T-cell (primary cell): ENCODE measurements at regions not wholly inside any gene's neighbourhood (a gene's known extent, or its start where the extent isn't known, plus 50 kb on each side); places are given as distances from the start of the nearest gene placed in this dataset.

ENCODE experiments used
- ATAC-seq, 4 experiments: fragments of 200-7000 bp in 3 of 4; fragments of 150-1000 bp in 1 of 4; cut with Tn5 transposase; replicated peaks in 1 of 4; 1 replicate in 3 of 4; 2 replicates in 1 of 4; pipeline ENCODE4 v1.10.0; 2021; ENCODE audit warnings: moderate library complexity in 3 of 4, mild to moderate bottlenecking in 2 of 4, moderate number of reproducible peaks in 1 of 4
- CTCF ChIA-PET, 2 donors: fragments of 300-600 bp; sonication (Branson Sonifier 250); formaldehyde crosslinking; loops; one replicate each; lab custom pipeline; 2022; ENCODE audit warnings: antibody characterized with exemption in 2 of 2; lab: Charles Lee
- POLR2A ChIA-PET, 2 donors: fragments of 300-600 bp; sonication (Branson Sonifier 250); formaldehyde crosslinking; loops; one replicate each; lab custom pipeline; 2022; ENCODE audit warnings: antibody characterized with exemption in 2 of 2; lab: Charles Lee
- DNase-seq, 35 experiments: peaks; one replicate each; pipeline versions ENCODE4 v3.0.0 to v3.0.0-alpha.2; 2013 to 2023
- H3K27ac ChIP-seq: one replicate; pipeline ENCODE4 v1.5.1; 2013; ENCODE audit warnings: low read length
- H3K27me3 ChIP-seq, 2 experiments: replicated peaks in 1 of 2; 1 replicate in 1 of 2; 2 replicates in 1 of 2; pipeline versions ENCODE4 v1.6.1 to v1.7.0; 2013; ENCODE audit warnings: low read length in 1 of 2, mixed read lengths in 1 of 2; ENCODE audit not compliant: control insufficient read depth in 2 of 2, insufficient read depth in 2 of 2; ENCODE audit errors: extremely low read depth in 1 of 2
- H3K36me3 ChIP-seq, 2 donors: 1 replicate in 1 of 2; 2 replicates in 1 of 2; pipeline versions ENCODE4 v1.6.1 to v1.7.0; 2013; ENCODE audit warnings: low read length in 1 of 2; ENCODE audit not compliant: control insufficient read depth in 2 of 2, insufficient read depth in 1 of 2; ENCODE audit errors: extremely low read depth in 1 of 2
- H3K4me1 ChIP-seq, 2 experiments: 1 replicate in 1 of 2; 2 replicates in 1 of 2; pipeline versions ENCODE4 v1.6.1 to v1.7.0; 2013; ENCODE audit warnings: low read length in 2 of 2, mixed read lengths in 1 of 2; ENCODE audit not compliant: insufficient read depth in 2 of 2, control insufficient read depth in 1 of 2; ENCODE audit errors: extremely low read depth in 1 of 2
- H3K4me3 ChIP-seq, 2 donors: 1 replicate in 1 of 2; 2 replicates in 1 of 2; pipeline versions ENCODE4 v1.5.1 to v1.7.0; 2013; ENCODE audit warnings: mild to moderate bottlenecking in 2 of 2, low read length in 1 of 2, moderate library complexity in 1 of 2; ENCODE audit not compliant: control insufficient read depth in 1 of 2; ENCODE audit errors: extremely low read depth in 1 of 2
- H3K9me3 ChIP-seq: 2 replicates; pipeline ENCODE4 v1.7.0; 2013
- H3K27ac Mint-ChIP-seq, 2 donors: one replicate each; pipeline ENCODE4 v1.8.0; 2020 to 2021; ENCODE audit warnings: mild to moderate bottlenecking in 2 of 2, mixed read lengths in 2 of 2
- H3K27me3 Mint-ChIP-seq, 2 donors: one replicate each; pipeline ENCODE4 v1.8.0; 2021 to 2022; ENCODE audit warnings: mixed read lengths in 2 of 2
- H3K36me3 Mint-ChIP-seq: one replicate; pipeline ENCODE4 v1.8.0; 2021; ENCODE audit warnings: mixed read lengths
- H3K4me1 Mint-ChIP-seq, 3 donors: one replicate each; pipeline ENCODE4 v1.8.0; 2020 to 2022; ENCODE audit warnings: mixed read lengths in 3 of 3, mild to moderate bottlenecking in 1 of 3
- H3K4me3 Mint-ChIP-seq, 3 donors: one replicate each; pipeline ENCODE4 v1.8.0; 2020 to 2022; ENCODE audit warnings: mild to moderate bottlenecking in 3 of 3, mixed read lengths in 3 of 3, moderate library complexity in 3 of 3
- H3K9me3 Mint-ChIP-seq, 3 donors: one replicate each; pipeline ENCODE4 v1.8.0; 2020 to 2022; ENCODE audit warnings: mixed read lengths in 3 of 3
- WGBS: methylation state at CpG from one replicate; pipeline ENCODE4 v1.1.5; 2013; ENCODE audit warnings: missing lambda C conversion rate; ENCODE audit not compliant: insufficient coverage; 5-methylcytosine and 5-hydroxymethylcytosine counted together

GRCh38 chr11:110805756-110806155, 93.5 kb upstream of the ARHGAP20 start:
- 100% methylated on average over 1 of the region's 1 CpG for WGBS
- no peak overlapping the region for H3K27ac ChIP-seq
- H3K36me3 ChIP-seq: no peaks in the 10 kb centered on the region
- ChIA-PET CTCF (no interaction called here), POLR2A (no interaction called here)
- Mint-ChIP-seq H3K36me3 (no peaks in the 10 kb centered on the region), H3K9me3 (no peaks in the 10 kb centered on the region), H3K4me1 (no peaks in the 10 kb centered on the region), H3K27ac (no peak overlapping the region), H3K27me3 (peaks cover 3 to 6% of the 10 kb centered on the region in 2 donors), H3K4me3 (no peak overlapping the region)
- no peak overlapping the region for H3K4me3 ChIP-seq
- ATAC-seq (no peak), DNase-seq (no peak)
- H3K27me3 ChIP-seq: no peaks in the 10 kb centered on the region
- no peaks in the 10 kb centered on the region for H3K4me1 ChIP-seq
- no peaks in the 10 kb centered on the region for H3K9me3 ChIP-seq

GRCh38 chr11:110802162-110802561, 89.9 kb upstream of the ARHGAP20 start:
- no peak for ATAC-seq
- POLR2A ChIA-PET: no interaction called here
- Histone ChIP-seq H3K4me1 (no peaks in the 10 kb centered on the region), H3K9me3 (no peaks in the 10 kb centered on the region), H3K27ac (no peak overlapping the region), H3K4me3 (no peak overlapping the region), H3K36me3 (no peaks in the 10 kb centered on the region), H3K27me3 (peaks cover 0 to 3% of the 10 kb centered on the region in 2 experiments)
- no peak overlapping the region for H3K4me3 Mint-ChIP-seq
- no peak for DNase-seq
- H3K9me3 Mint-ChIP-seq: no peaks in the 10 kb centered on the region
- CTCF ChIA-PET: interaction anchor here in 1 of 2 donors (0.9 kb wide), 1 partner anchor 9 kb away, joined by 3 read pairs; no protein-coding TSS in a partner anchor
- H3K36me3 Mint-ChIP-seq: no peaks in the 10 kb centered on the region
- peaks cover 3% of the 10 kb centered on the region in 2 donors for H3K27me3 Mint-ChIP-seq
- no CpG with 5 or more reads among the region's 2 CpGs for whole genome bisulfite sequencing
- H3K4me1 Mint-ChIP-seq: no peaks in the 10 kb centered on the region
- H3K27ac Mint-ChIP-seq: no peak overlapping the region

GRCh38 chr11:110801328-110801727, 89.1 kb upstream of the ARHGAP20 start:
- H3K27me3 ChIP-seq: peaks cover 0 to 3% of the 10 kb centered on the region in 2 experiments
- H3K27ac Mint-ChIP-seq: no peak overlapping the region
- ATAC-seq (no peak), DNase-seq (no peak)
- H3K36me3 Mint-ChIP-seq: no peaks in the 10 kb centered on the region
- no CpG with 5 or more reads among the region's 3 CpGs for WGBS
- POLR2A ChIA-PET: no interaction called here
- no peaks in the 10 kb centered on the region for H3K9me3 ChIP-seq
- CTCF ChIA-PET: no interaction called here
- no peak overlapping the region for H3K27ac ChIP-seq
- no peaks in the 10 kb centered on the region for H3K4me1 ChIP-seq
- H3K36me3 ChIP-seq: no peaks in the 10 kb centered on the region
- no peak overlapping the region for H3K4me3 Mint-ChIP-seq
- no peaks in the 10 kb centered on the region for H3K4me1 Mint-ChIP-seq
- H3K27me3 Mint-ChIP-seq: peaks cover 3 to 5% of the 10 kb centered on the region in 2 donors
- H3K4me3 ChIP-seq: no peak overlapping the region
- no peaks in the 10 kb centered on the region for H3K9me3 Mint-ChIP-seq

- Histone ChIP-seq H3K27ac (no peak overlapping the region), H3K4me1 (no peaks in the 10 kb centered on the region), H3K27me3 (peaks cover 0 to 3% of the 10 kb centered on the region in 2 experiments), H3K9me3 (no peaks in the 10 kb centered on the region), H3K36me3 (no peaks in the 10 kb centered on the region), H3K4me3 (no peak overlapping the region)
- ChIA-PET CTCF (no interaction called here), POLR2A (interaction anchor here in 1 of 2 donors (0.7 kb wide), 1 partner anchor 9 kb away, joined by 7 read pairs; no protein-coding TSS in a partner anchor)
- H3K27me3 Mint-ChIP-seq: peaks cover 0 to 3% of the 10 kb centered on the region in 2 donors
- ATAC-seq (no peak), DNase-seq (no peak)
- no peaks in the 10 kb centered on the region for H3K36me3 Mint-ChIP-seq
- H3K9me3 Mint-ChIP-seq: no peaks in the 10 kb centered on the region
- H3K4me1 Mint-ChIP-seq: no peaks in the 10 kb centered on the region
- 0% methylated on average over 2 of the region's 6 CpGs for WGBS
- no peak overlapping the region for H3K27ac Mint-ChIP-seq
- H3K4me3 Mint-ChIP-seq: no peak overlapping the region
These were observed 86.1 kb upstream of the ARHGAP20 start for GRCh38 chr11:110798201-110798900.

- POLR2A ChIA-PET: no interaction called here
- Mint-ChIP-seq H3K4me1 (no peaks in the 10 kb centered on the region), H3K36me3 (no peaks in the 10 kb centered on the region), H3K9me3 (no peaks in the 10 kb centered on the region), H3K27me3 (peaks cover 0 to 3% of the 10 kb centered on the region in 2 donors), H3K27ac (no peak overlapping the region), H3K4me3 (no peak overlapping the region)
- ATAC-seq (no peak), DNase-seq (peak in 2 of 35 experiments; percentile 0 to 6)
- Histone ChIP-seq H3K9me3 (no peaks in the 10 kb centered on the region), H3K27me3 (peaks cover 0 to 5% of the 10 kb centered on the region in 2 experiments), H3K4me3 (no peak overlapping the region), H3K4me1 (no peaks in the 10 kb centered on the region), H3K27ac (no peak overlapping the region), H3K36me3 (no peaks in the 10 kb centered on the region)
- whole genome bisulfite sequencing: no CpG with 5 or more reads among the region's 3 CpGs
- CTCF ChIA-PET: no interaction called here
These were observed 85.2 kb upstream of the ARHGAP20 start for GRCh38 chr11:110797453-110797852.

GRCh38 chr11:110795112-110795624, 82.9 kb upstream of the ARHGAP20 start:
- no peak overlapping the region for H3K4me3 Mint-ChIP-seq
- no peaks in the 10 kb centered on the region for H3K9me3 Mint-ChIP-seq
- peaks cover 0 to 6% of the 10 kb centered on the region in 2 donors for H3K27me3 Mint-ChIP-seq
- ChIA-PET CTCF (no interaction called here), POLR2A (no interaction called here)
- Histone ChIP-seq H3K4me3 (no peak overlapping the region), H3K4me1 (no peaks in the 10 kb centered on the region), H3K27ac (no peak overlapping the region), H3K9me3 (no peaks in the 10 kb centered on the region), H3K27me3 (peaks cover 0 to 5% of the 10 kb centered on the region in 2 experiments), H3K36me3 (no peaks in the 10 kb centered on the region)
- ATAC-seq (no peak), DNase-seq (no peak)
- no peak overlapping the region for H3K27ac Mint-ChIP-seq
- no peaks in the 10 kb centered on the region for H3K36me3 Mint-ChIP-seq
- WGBS: 0% methylated on average over 1 of the region's 1 CpG
- no peaks in the 10 kb centered on the region for H3K4me1 Mint-ChIP-seq
